DND-41 (cell line): ENCODE measurements at regions not wholly inside any gene's neighbourhood (a gene's known extent, or its start where the extent isn't known, plus 50 kb on each side); places are given as distances from the start of the nearest gene placed in this dataset.

Source experiments
- EZH2 ChIP-seq: IDR thresholded peaks from 3 replicates; pipeline ENCODE4 v1.6.1; 2012; ENCODE audit warnings: borderline replicate concordance, low read depth, mild to moderate bottlenecking, moderate library complexity, low read length, inconsistent platforms; ENCODE audit not compliant: severe bottlenecking
- TF ChIP-seq, protein P1 (sequence below): IDR thresholded peaks from 2 replicates; pipeline ENCODE4 v1.5.1; 2012; ENCODE audit warnings: borderline replicate concordance, low read length, moderate library complexity, mild to moderate bottlenecking; ENCODE audit not compliant: poor library complexity, severe bottlenecking; ENCODE audit errors: extremely low read depth

- TF ChIP-seq, protein P1, sequence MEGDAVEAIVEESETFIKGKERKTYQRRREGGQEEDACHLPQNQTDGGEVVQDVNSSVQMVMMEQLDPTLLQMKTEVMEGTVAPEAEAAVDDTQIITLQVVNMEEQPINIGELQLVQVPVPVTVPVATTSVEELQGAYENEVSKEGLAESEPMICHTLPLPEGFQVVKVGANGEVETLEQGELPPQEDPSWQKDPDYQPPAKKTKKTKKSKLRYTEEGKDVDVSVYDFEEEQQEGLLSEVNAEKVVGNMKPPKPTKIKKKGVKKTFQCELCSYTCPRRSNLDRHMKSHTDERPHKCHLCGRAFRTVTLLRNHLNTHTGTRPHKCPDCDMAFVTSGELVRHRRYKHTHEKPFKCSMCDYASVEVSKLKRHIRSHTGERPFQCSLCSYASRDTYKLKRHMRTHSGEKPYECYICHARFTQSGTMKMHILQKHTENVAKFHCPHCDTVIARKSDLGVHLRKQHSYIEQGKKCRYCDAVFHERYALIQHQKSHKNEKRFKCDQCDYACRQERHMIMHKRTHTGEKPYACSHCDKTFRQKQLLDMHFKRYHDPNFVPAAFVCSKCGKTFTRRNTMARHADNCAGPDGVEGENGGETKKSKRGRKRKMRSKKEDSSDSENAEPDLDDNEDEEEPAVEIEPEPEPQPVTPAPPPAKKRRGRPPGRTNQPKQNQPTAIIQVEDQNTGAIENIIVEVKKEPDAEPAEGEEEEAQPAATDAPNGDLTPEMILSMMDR: no peak
- TF ChIP-seq EZH2: no peak
These were observed 971.1 kb downstream of the AACS start for GRCh38 chr12:126036348-126036747.
